ENCODE measurements at regions not wholly inside any gene's neighbourhood (a gene's known extent, or its start where the extent isn't known, plus 50 kb on each side); places are given as distances from the start of the nearest gene placed in this dataset.

DNA sequence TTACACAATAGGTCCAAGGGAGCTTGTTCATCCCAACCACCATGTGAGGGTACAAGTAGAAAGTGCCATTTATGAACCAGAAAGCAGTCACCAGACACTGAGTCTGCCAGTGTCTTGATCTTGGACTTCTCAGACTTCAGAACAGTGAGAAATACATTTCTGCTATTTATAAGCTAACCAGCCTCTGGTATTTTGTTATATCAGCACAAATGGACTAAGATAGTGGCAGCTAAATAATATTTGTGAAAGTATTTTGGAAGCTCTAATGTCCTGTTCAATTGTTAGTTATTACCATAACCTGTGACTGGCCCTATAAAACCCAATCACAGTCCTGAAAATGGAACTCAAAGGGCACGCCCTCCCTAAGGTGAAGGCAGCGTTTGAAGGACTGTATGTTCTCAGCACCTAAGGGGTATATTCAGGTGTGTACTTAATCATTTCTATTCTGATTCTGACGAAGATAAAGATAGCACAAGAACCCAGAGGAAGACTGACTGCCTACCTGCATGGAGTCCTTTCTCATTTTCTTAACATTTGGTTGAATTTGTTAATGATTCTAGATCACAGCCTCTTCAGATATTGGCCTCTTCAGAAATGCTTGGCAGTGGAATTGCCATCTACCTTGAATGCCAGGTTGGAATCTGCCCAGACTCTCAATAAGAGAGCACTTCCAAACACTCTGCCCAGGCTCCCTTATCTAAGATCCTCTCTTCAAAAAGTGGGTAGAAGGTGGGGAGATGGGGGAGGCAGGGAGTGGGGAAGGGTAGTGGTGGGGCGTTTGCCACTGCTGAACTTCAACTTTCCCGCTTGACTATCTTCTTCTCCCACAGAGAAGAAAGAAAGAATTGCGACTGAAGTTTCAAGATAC, 104.0 kb upstream of the PPP2R5A start:
- TF ChIP-seq CTCF (IDR thresholded peaks at IDR 0.05) (no peak), POLR2AphosphoS5 (IDR thresholded peaks at IDR 0.05) (no peak)
